ENCODE measurements at regions not wholly inside any gene's neighbourhood (a gene's known extent, or its start where the extent isn't known, plus 50 kb on each side); places are given as distances from the start of the nearest gene placed in this dataset.

- no peak for TF ChIP-seq CTCF (IDR thresholded peaks at IDR 0.05)
- TF ChIP-seq POLR2A (IDR thresholded peaks at IDR 0.05) = no peak
Observed at GRCh38 chr7:41020056-41020455, 682.8 kb downstream of the INHBA start.
